Thoracic aorta (tissue), 2 donors: ENCODE measurements at regions not wholly inside any gene's neighbourhood (a gene's known extent, or its start where the extent isn't known, plus 50 kb on each side); places are given as distances from the start of the nearest gene placed in this dataset.

Source experiments
- ATAC-seq: fragments of 150-250 bp; one replicate; pipeline ENCODE4 v1.8.0; 2017; ENCODE audit warnings: low read depth; ENCODE audit not compliant: insufficient number of reproducible peaks, low FRiP score
- DNase-seq: peaks from one replicate; pipeline ENCODE4 v3.0.0-alpha.2; 2020; ENCODE audit warnings: low spot score
- H3K27ac ChIP-seq, 2 donors: fragments of 200-600 bp; sonication (generic); 1 replicate in 1 of 2; 2 replicates in 1 of 2; pipeline ENCODE4 v1.5.1; 2016; ENCODE audit warnings: mild to moderate bottlenecking in 2 of 2, moderate library complexity in 2 of 2
- H3K27me3 ChIP-seq: fragments of 200-600 bp; sonication (generic); replicated peaks from 2 replicates; pipeline ENCODE4 v1.6.0; 2016; ENCODE audit warnings: mild to moderate bottlenecking; ENCODE audit not compliant: insufficient read depth
- H3K36me3 ChIP-seq: fragments of 200-600 bp; sonication (generic); one replicate; pipeline ENCODE4 v1.5.1; 2016
- H3K4me1 ChIP-seq, 2 donors: fragments of 200-600 bp; sonication (generic); 1 replicate in 1 of 2; 2 replicates in 1 of 2; pipeline versions ENCODE4 v1.5.1 to v1.6.0; 2016; ENCODE audit warnings: low read depth in 2 of 2, mild to moderate bottlenecking in 1 of 2; ENCODE audit not compliant: control insufficient read depth in 1 of 2
- H3K4me3 ChIP-seq: fragments of 200-600 bp; sonication (generic); 2 replicates; pipeline ENCODE4 v1.5.1; 2016; ENCODE audit warnings: mild to moderate bottlenecking
- H3K9me3 ChIP-seq: fragments of 200-600 bp; sonication (generic); 2 replicates; pipeline ENCODE4 v1.5.1; 2016
- TF ChIP-seq, protein P1 (sequence below): fragments of 200-600 bp; sonication (generic); IDR thresholded peaks from one replicate; pipeline ENCODE4 v1.5.1; 2019; ENCODE audit warnings: antibody characterized with exemption

DNA sequence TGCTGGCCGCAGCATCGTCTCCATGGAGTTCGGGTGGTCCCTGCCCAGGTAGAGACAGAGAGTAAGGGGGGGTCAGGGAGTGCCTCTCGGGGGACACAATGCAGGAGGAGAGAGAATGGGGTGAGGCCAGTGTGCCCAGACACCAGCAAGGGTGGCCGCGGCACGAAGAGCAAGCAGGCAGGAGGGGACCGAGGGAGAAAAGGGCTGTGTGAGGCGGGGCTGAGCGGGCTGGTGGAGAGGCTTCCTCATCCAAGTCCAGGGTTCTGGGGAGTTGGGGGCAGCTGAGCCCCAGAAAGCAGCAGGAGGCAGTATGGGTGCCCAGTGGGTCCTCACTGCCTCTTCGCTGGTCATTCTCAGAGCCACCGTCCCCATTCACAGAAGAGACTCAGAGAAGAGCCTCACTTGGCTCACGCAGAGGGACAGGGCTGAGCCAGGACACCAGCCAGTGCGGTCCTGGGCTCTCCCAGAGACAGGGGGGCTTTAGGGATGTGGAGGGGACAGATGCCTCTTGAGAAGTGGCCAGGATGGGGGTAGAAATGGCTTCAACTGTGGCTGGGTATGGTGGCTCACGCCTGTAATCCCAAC is 78.9 kb downstream of the MICALL2 start:
- no peaks in the 10 kb centered on the region for H3K9me3 ChIP-seq
- no peaks in the 10 kb centered on the region for H3K4me1 ChIP-seq
- ATAC-seq (no peak), DNase-seq (no peak)
- no peak overlapping the region for H3K4me3 ChIP-seq
- no peaks in the 10 kb centered on the region for H3K36me3 ChIP-seq
- H3K27ac ChIP-seq, result no peak overlapping the region
- TF ChIP-seq, protein P1, sequence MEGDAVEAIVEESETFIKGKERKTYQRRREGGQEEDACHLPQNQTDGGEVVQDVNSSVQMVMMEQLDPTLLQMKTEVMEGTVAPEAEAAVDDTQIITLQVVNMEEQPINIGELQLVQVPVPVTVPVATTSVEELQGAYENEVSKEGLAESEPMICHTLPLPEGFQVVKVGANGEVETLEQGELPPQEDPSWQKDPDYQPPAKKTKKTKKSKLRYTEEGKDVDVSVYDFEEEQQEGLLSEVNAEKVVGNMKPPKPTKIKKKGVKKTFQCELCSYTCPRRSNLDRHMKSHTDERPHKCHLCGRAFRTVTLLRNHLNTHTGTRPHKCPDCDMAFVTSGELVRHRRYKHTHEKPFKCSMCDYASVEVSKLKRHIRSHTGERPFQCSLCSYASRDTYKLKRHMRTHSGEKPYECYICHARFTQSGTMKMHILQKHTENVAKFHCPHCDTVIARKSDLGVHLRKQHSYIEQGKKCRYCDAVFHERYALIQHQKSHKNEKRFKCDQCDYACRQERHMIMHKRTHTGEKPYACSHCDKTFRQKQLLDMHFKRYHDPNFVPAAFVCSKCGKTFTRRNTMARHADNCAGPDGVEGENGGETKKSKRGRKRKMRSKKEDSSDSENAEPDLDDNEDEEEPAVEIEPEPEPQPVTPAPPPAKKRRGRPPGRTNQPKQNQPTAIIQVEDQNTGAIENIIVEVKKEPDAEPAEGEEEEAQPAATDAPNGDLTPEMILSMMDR, result no peak
- no peaks in the 10 kb centered on the region for H3K27me3 ChIP-seq

DNA sequence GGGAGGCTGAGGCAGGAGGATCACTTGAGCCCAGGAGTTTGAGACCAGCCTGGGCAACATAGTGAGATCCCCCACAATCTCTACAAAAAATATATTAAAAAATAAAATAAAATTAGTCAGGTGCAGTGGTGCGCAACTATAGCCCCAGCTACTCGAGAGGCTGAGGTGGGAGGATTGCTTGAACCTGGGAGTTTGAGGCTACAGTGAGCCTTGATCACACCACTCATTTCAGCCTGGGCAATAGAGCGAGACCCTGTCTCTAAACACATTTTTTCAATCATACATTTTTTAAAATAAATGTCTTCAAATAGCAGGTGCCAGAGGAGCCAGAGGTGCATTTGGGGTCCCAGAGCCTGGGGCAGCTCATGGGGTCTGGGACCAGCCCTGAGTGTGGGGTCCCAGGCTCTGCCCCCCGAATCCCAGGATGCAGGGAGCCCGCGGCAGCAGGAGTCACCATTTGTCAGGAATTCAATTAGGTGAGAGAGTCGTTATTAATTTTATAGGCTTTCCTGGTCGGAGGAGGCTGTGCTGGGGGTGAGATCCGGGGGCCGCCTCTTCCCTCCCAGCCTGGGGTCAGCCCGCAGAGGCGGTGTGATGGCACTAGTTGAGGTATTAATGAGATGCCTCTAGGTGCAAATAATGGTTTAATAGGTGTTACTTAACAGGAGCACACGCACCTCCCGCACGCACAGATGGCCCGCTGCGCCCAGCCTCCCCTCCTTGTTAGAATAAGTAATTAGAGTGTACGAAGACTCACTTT is 78.3 kb downstream of the MICALL2 start:
- DNase-seq, result no peak
- no peaks in the 10 kb centered on the region for H3K27me3 ChIP-seq
- TF ChIP-seq, protein P1, result no peak
- H3K4me1 ChIP-seq, result no peaks in the 10 kb centered on the region
- ATAC-seq, result no peak
- H3K36me3 ChIP-seq, result no peaks in the 10 kb centered on the region
- H3K9me3 ChIP-seq, result no peaks in the 10 kb centered on the region
- no peak overlapping the region for H3K27ac ChIP-seq
- no peak overlapping the region for H3K4me3 ChIP-seq

DNA sequence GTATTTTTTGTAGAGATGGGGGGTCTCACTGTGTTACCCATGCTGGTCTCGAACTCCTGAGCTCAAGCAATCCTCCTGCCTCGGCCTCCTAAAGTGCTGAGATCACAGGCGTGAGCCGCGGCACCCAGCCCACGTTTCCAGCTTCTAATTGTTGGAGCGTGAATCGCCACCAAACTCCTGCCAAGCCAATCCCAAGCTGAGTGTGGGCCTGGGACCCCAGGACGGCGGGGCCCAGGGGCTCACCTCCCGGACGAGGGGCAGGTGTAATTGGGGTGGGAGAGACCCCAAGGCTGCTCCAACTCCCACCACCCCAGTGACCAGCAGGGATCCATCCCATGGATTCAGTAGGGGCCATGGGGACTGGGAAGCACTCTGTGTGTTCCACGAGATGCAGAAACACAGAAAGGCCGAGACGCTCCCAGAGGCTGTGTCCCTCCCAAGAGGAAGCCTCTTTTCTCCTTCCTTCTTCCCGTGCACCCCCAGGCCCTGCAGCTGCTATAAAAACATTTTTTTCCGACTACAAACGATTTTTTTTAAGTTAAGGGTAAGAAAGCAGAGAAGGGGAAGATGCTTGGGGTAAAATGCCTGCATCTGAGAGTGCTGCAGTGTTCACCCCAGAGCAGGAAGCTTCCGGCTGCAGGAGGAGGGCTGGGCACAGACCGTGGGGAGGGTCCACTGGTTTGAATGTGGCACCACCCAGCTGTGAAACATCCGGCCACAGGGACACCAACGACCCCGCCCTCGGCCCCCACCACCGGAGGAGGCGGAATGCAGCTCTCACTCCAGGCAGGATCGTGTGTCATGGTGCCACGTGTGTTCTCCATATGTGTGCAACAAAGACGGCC is 76.5 kb downstream of the MICALL2 start:
- Histone ChIP-seq H3K27ac (no peak overlapping the region), H3K4me1 (no peaks in the 10 kb centered on the region), H3K36me3 (no peaks in the 10 kb centered on the region), H3K9me3 (no peaks in the 10 kb centered on the region), H3K4me3 (no peak overlapping the region), H3K27me3 (no peaks in the 10 kb centered on the region)
- ATAC-seq (no peak), DNase-seq (no peak)
- TF ChIP-seq, protein P1, result no peak

GRCh38 chr7:1383398-1384112 is 75.7 kb downstream of the MICALL2 start:
- no peaks in the 10 kb centered on the region for H3K27me3 ChIP-seq
- no peak overlapping the region for H3K4me3 ChIP-seq
- no peaks in the 10 kb centered on the region for H3K9me3 ChIP-seq
- no peaks in the 10 kb centered on the region for H3K36me3 ChIP-seq
- H3K4me1 ChIP-seq, result no peaks in the 10 kb centered on the region
- DNase-seq, result no peak
- TF ChIP-seq, protein P1, result no peak
- no peak for ATAC-seq
- no peak overlapping the region for H3K27ac ChIP-seq

- Histone ChIP-seq H3K4me3 (no peak overlapping the region), H3K4me1 (no peaks in the 10 kb centered on the region), H3K9me3 (no peaks in the 10 kb centered on the region), H3K27me3 (no peaks in the 10 kb centered on the region), H3K27ac (no peak overlapping the region), H3K36me3 (no peaks in the 10 kb centered on the region)
- ATAC-seq (no peak), DNase-seq (no peak)
- TF ChIP-seq, protein P1, result no peak
These were observed 75.2 kb downstream of the MICALL2 start for GRCh38 chr7:1384113-1384415.
